Endothelial cell of umbilical vein (primary cell): ENCODE measurements at regions not wholly inside any gene's neighbourhood (a gene's known extent, or its start where the extent isn't known, plus 50 kb on each side); places are given as distances from the start of the nearest gene placed in this dataset.

Experiments used
- BruUV-seq: library from RNA; stranded (reverse); fragments of 400-500 nt; replicated peaks from 2 replicates; lab custom pipeline; 2021; lab: Mats Ljungman, UMichigan
- CTCF ChIA-PET: fragments of 300-600, 350-600 bp; sonication (Branson Sonifier 250); formaldehyde crosslinking; loops from one replicate; lab custom pipeline; 2021; ENCODE audit warnings: antibody characterized with exemption, inconsistent platforms; lab: Charles Lee
- POLR2A ChIA-PET: fragments of 300-600, 350-600 bp; sonication (Branson Sonifier 250); formaldehyde crosslinking; loops from one replicate; lab custom pipeline; 2021; ENCODE audit warnings: antibody characterized with exemption, inconsistent platforms; lab: Charles Lee
- DNase-seq: peaks from one replicate; pipeline ENCODE4 v3.0.0-alpha.2; 2011; ENCODE audit warnings: low read depth, low spot score
- FAIRE-seq: peaks from 2 replicates; lab custom pipeline; 2011; peaks lifted over from hg19 to GRCh38; lab: Jason Lieb, UNC
- H2AFZ ChIP-seq: 2 replicates; pipeline ENCODE4 v1.6.0; 2012; ENCODE audit warnings: low read depth, low read length, control low read depth, inconsistent platforms
- H3K27ac ChIP-seq: 2 replicates; pipeline ENCODE4 v1.5.1; 2011; ENCODE audit warnings: low read depth, mild to moderate bottlenecking, control low read depth, low read length, moderate library complexity; ENCODE audit not compliant: insufficient read depth
- H3K27me3 ChIP-seq, 2 experiments: 2 replicates each; pipeline versions ENCODE4 v1.6.0 to v1.6.1; 2011; ENCODE audit warnings: low read length in 2 of 2, mixed read lengths in 1 of 2; ENCODE audit not compliant: control insufficient read depth in 2 of 2, insufficient read depth in 2 of 2
- H3K36me3 ChIP-seq, 2 experiments: 2 replicates in 1 of 2; 3 replicates in 1 of 2; pipeline ENCODE4 v1.5.1; 2011; ENCODE audit warnings: low read length in 2 of 2, mild to moderate bottlenecking in 1 of 2, moderate library complexity in 1 of 2; ENCODE audit not compliant: control insufficient read depth in 2 of 2, insufficient read depth in 2 of 2; ENCODE audit errors: extremely low read depth in 1 of 2
- H3K4me1 ChIP-seq: 3 replicates; pipeline ENCODE4 v1.5.1; 2011; ENCODE audit warnings: mild to moderate bottlenecking, low read length; ENCODE audit not compliant: control insufficient read depth, insufficient read depth; ENCODE audit errors: extremely low read depth
- H3K4me2 ChIP-seq: 2 replicates; pipeline ENCODE4 v1.6.1; 2011; ENCODE audit warnings: low read length, control low read depth, mixed read lengths; ENCODE audit not compliant: insufficient read depth
- H3K4me3 ChIP-seq, 3 experiments: fragments of 200-600 bp in 1 of 3; sonication (generic), shearing (Covaris generic) in 1 of 3; replicated peaks in 1 of 3; 2 replicates each; pipeline ENCODE4 v1.5.1; 2011 to 2016; ENCODE audit warnings: control low read depth in 3 of 3, low read length in 3 of 3, mild to moderate bottlenecking in 2 of 3, inconsistent platforms in 1 of 3, low read depth in 1 of 3, moderate library complexity in 1 of 3; ENCODE audit not compliant: insufficient read depth in 1 of 3
- H3K79me2 ChIP-seq: 2 replicates; pipeline ENCODE4 v1.6.0; 2012; ENCODE audit warnings: low read length, inconsistent platforms; ENCODE audit not compliant: control insufficient read depth, insufficient read depth
- H3K9ac ChIP-seq: replicated peaks from 2 replicates; pipeline ENCODE3; 2011; ENCODE audit warnings: low read length, control low read depth; ENCODE audit not compliant: insufficient read depth; ENCODE audit errors: extremely low read depth
- H3K9me1 ChIP-seq: replicated peaks from 3 replicates; pipeline ENCODE4 v1.6.0; 2011; ENCODE audit warnings: mild to moderate bottlenecking, low read length; ENCODE audit not compliant: control insufficient read depth, insufficient read depth; ENCODE audit errors: extremely low read depth
- H3K9me3 ChIP-seq: replicated peaks from 2 replicates; pipeline ENCODE4 v1.5.1; 2012; ENCODE audit warnings: low read length, inconsistent platforms; ENCODE audit not compliant: control insufficient read depth, insufficient read depth
- H4K20me1 ChIP-seq: replicated peaks from 2 replicates; pipeline ENCODE3; 2011; ENCODE audit warnings: mild to moderate bottlenecking, low read length; ENCODE audit not compliant: control insufficient read depth, insufficient read depth; ENCODE audit errors: extremely low read depth
- CTCF ChIP-seq, 2 donors: IDR thresholded peaks; 1 replicate in 1 of 2; 2 replicates in 1 of 2; pipeline ENCODE4 v1.5.1; 2011; ENCODE audit warnings: low read length in 2 of 2, mild to moderate bottlenecking in 2 of 2, moderate library complexity in 2 of 2, control low read depth in 1 of 2, inconsistent platforms in 1 of 2, low read depth in 1 of 2; ENCODE audit not compliant: insufficient read depth in 1 of 2; ENCODE audit errors: extremely low read depth in 1 of 2
- EZH2 ChIP-seq: IDR thresholded peaks from 2 replicates; pipeline ENCODE4 v1.6.1; 2012; ENCODE audit warnings: borderline replicate concordance, low read depth, mild to moderate bottlenecking, moderate library complexity, low read length, inconsistent platforms; ENCODE audit not compliant: severe bottlenecking
- FOS ChIP-seq: IDR thresholded peaks from 2 replicates; pipeline ENCODE4 v1.6.1; 2011; ENCODE audit warnings: mild to moderate bottlenecking, low read length, moderate library complexity, borderline replicate concordance; ENCODE audit not compliant: insufficient read depth
- GATA2 ChIP-seq: IDR thresholded peaks from 2 replicates; pipeline ENCODE4 v1.7.0; 2011; ENCODE audit warnings: low read depth, mild to moderate bottlenecking, moderate library complexity, mixed read lengths, low read length; ENCODE audit not compliant: insufficient read length, insufficient read depth
- JUN ChIP-seq: IDR thresholded peaks from 2 replicates; pipeline ENCODE4 v1.6.1; 2011; ENCODE audit warnings: borderline replicate concordance, low read depth; ENCODE audit not compliant: insufficient read length, insufficient read depth
- MAX ChIP-seq: IDR thresholded peaks from 2 replicates; pipeline ENCODE4 v1.6.1; 2011; ENCODE audit not compliant: insufficient read depth, insufficient read length
- MYC ChIP-seq: IDR thresholded peaks from one replicate; pipeline ENCODE4 v1.6.1; 2011; ENCODE audit warnings: mild to moderate bottlenecking, low read depth, low read length
- POLR2A ChIP-seq: IDR thresholded peaks from 2 replicates; pipeline ENCODE4 v1.6.1; 2012; ENCODE audit warnings: low read depth, mild to moderate bottlenecking, control low read depth, low read length
- POLR2AphosphoS5 ChIP-seq: IDR thresholded peaks from 2 replicates; pipeline ENCODE4 v1.6.1; 2012; ENCODE audit warnings: low read depth, mild to moderate bottlenecking, control low read depth, low read length, moderate library complexity; ENCODE audit not compliant: insufficient read depth
- dilution Hi-C: fragments of 300-500 bp; cut with MboI; formaldehyde crosslinking; loops from one replicate; pipeline ENCODE4 v1.15.0; 2019; ENCODE audit warnings: low sequenced_read_pairs; ENCODE audit not compliant: extremely low pct_ligation_motif_present
- intact Hi-C: fragments of 100-400 bp; cut with micrococcal nuclease; formaldehyde crosslinking; loops from one replicate; pipeline ENCODE4 v1.10.0; 2022

DNA sequence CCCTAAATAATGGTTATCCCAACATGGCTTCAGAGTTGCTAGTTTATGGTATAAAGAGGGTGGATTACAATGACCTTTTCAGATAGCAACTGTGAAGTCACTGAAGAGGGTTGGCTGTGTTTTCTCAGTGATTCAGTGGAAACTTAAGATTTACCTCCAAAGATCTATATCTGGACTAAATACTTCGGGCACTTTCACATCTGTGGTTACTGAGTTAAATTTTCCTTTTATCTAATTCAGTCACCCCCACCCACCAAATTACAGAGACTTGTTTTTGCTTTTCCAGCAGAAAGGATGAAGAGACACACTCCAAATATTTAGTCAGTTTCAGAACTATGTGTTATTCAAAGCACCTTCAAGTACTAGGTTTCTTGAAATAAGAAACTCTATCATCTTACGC, 573.2 kb downstream of the CCDC171 start:
- ChIA-PET POLR2A (no interaction called here), CTCF (no interaction called here)
- BruUV-seq, result no TSS peak
- dilution Hi-C loops (no loop called here), intact Hi-C loops (no loop called here)
- FAIRE-seq (no peak), DNase-seq (no peak)
- peaks cover 0 to 1% of the 10 kb centered on the region in 2 experiments for H3K27me3 ChIP-seq
- no peak overlapping the region for H3K4me2 ChIP-seq
- no peak overlapping the region for H3K9ac ChIP-seq
- H3K9me3 ChIP-seq, result no peaks in the 10 kb centered on the region
- TF ChIP-seq POLR2A (no peak), CTCF (IDR thresholded peaks at IDR 0.05; ENCODE audit: extremely low read depth in 1 of 2, insufficient read depth in 1 of 2, low read depth in 1 of 2, low read length in 2 of 2) (no peak), POLR2AphosphoS5 (no peak), MYC (no peak), JUN (no peak), MAX (no peak), FOS (no peak), GATA2 (no peak), EZH2 (no peak)
- H4K20me1 ChIP-seq, result no peaks in the 10 kb centered on the region
- H3K36me3 ChIP-seq, result no peaks in the 10 kb centered on the region
- H3K4me3 ChIP-seq, result no peak overlapping the region
- no peaks in the 10 kb centered on the region for H3K4me1 ChIP-seq
- H3K27ac ChIP-seq, result no peak overlapping the region
- no peaks in the 10 kb centered on the region for H3K79me2 ChIP-seq
- no peak overlapping the region for H2AFZ ChIP-seq
- no peaks in the 10 kb centered on the region for H3K9me1 ChIP-seq
